ENCODE measurements at regions not wholly inside any gene's neighbourhood (a gene's known extent, or its start where the extent isn't known, plus 50 kb on each side); places are given as distances from the start of the nearest gene placed in this dataset.

- no peak overlapping the region for H2AFZ ChIP-seq (ENCODE audit: low read depth)
- no peaks in the 10 kb centered on the region for H3K4me1 ChIP-seq (ENCODE audit: low read depth, poor library complexity, severe bottlenecking)
- H3K9ac ChIP-seq, result no peak overlapping the region
- no peaks in the 10 kb centered on the region; the same call in 1 of the 2 replicates for H3K27me3 ChIP-seq (ENCODE audit: insufficient read depth, low read depth)
- H3K4me3 ChIP-seq (IDR thresholded peaks at IDR 0.05; ENCODE audit: insufficient read depth, low read depth, low read length), result no peak overlapping the region
- H3K4me2 ChIP-seq, result no peak overlapping the region
- H3K79me2 ChIP-seq (ENCODE audit: insufficient read depth, low read depth), result no peaks in the 10 kb centered on the region
- no peaks in the 10 kb centered on the region for H3K36me3 ChIP-seq (ENCODE audit: insufficient read depth)
- no peak overlapping the region for H3K27ac ChIP-seq
- no peaks in the 10 kb centered on the region for H4K20me1 ChIP-seq (ENCODE audit: insufficient read depth)
- TF ChIP-seq CTCF (conservative IDR thresholded peaks at IDR 0.05; ENCODE audit: low read depth, low read length), result no peak
These were observed 256.0 kb upstream of the TCERG1L start for GRCh38 chr10:131567279-131568162.

GRCh38 chr10:131568866-131569265 lies 257.3 kb upstream of the TCERG1L start:
- Histone ChIP-seq H3K27me3 (ENCODE audit: insufficient read depth, low read depth) (no peaks in the 10 kb centered on the region; the same call in 1 of the 2 replicates), H3K4me2 (no peak overlapping the region), H3K27ac (no peak overlapping the region), H3K4me3 (IDR thresholded peaks at IDR 0.05; ENCODE audit: insufficient read depth, low read depth, low read length) (no peak overlapping the region), H3K9ac (no peak overlapping the region), H4K20me1 (ENCODE audit: insufficient read depth) (no peaks in the 10 kb centered on the region), H3K36me3 (ENCODE audit: insufficient read depth) (no peaks in the 10 kb centered on the region), H3K4me1 (ENCODE audit: low read depth, poor library complexity, severe bottlenecking) (no peaks in the 10 kb centered on the region), H2AFZ (ENCODE audit: low read depth) (no peak overlapping the region), H3K79me2 (ENCODE audit: insufficient read depth, low read depth) (no peaks in the 10 kb centered on the region)
- TF ChIP-seq CTCF (conservative IDR thresholded peaks at IDR 0.05; ENCODE audit: low read depth, low read length), result no peak

- no peak overlapping the region for H3K27ac ChIP-seq
- H3K9ac ChIP-seq, result no peak overlapping the region
- H3K27me3 ChIP-seq (ENCODE audit: insufficient read depth, low read depth), result no peaks in the 10 kb centered on the region; the same call in 1 of the 2 replicates
- H3K4me2 ChIP-seq, result no peak overlapping the region
- H3K79me2 ChIP-seq (ENCODE audit: insufficient read depth, low read depth), result no peaks in the 10 kb centered on the region
- no peak overlapping the region for H2AFZ ChIP-seq (ENCODE audit: low read depth)
- TF ChIP-seq CTCF (conservative IDR thresholded peaks at IDR 0.05; ENCODE audit: low read depth, low read length), result no peak
- no peaks in the 10 kb centered on the region for H3K36me3 ChIP-seq (ENCODE audit: insufficient read depth)
- H3K4me3 ChIP-seq (IDR thresholded peaks at IDR 0.05; ENCODE audit: insufficient read depth, low read depth, low read length), result no peak overlapping the region
- no peaks in the 10 kb centered on the region for H4K20me1 ChIP-seq (ENCODE audit: insufficient read depth)
- no peaks in the 10 kb centered on the region for H3K4me1 ChIP-seq (ENCODE audit: low read depth, poor library complexity, severe bottlenecking)
These were observed 258.6 kb upstream of the TCERG1L start for GRCh38 chr10:131569851-131570715.

- no peaks in the 10 kb centered on the region; the same call in 1 of the 2 replicates for H3K27me3 ChIP-seq (ENCODE audit: insufficient read depth, low read depth)
- H4K20me1 ChIP-seq (ENCODE audit: insufficient read depth), result no peaks in the 10 kb centered on the region
- no peak for TF ChIP-seq CTCF (conservative IDR thresholded peaks at IDR 0.05; ENCODE audit: low read depth, low read length)
These were observed 259.3 kb upstream of the TCERG1L start for GRCh38 chr10:131570716-131571307.

More at GRCh38 chr10:131570716-131571307, 259.3 kb upstream of the TCERG1L start:
- H3K36me3 ChIP-seq (ENCODE audit: insufficient read depth), result no peaks in the 10 kb centered on the region
- H3K79me2 ChIP-seq (ENCODE audit: insufficient read depth, low read depth), result no peaks in the 10 kb centered on the region
- no peak overlapping the region for H2AFZ ChIP-seq (ENCODE audit: low read depth)
- no peak overlapping the region for H3K9ac ChIP-seq
- no peaks in the 10 kb centered on the region for H3K4me1 ChIP-seq (ENCODE audit: low read depth, poor library complexity, severe bottlenecking)
- no peak overlapping the region for H3K27ac ChIP-seq
- H3K4me2 ChIP-seq, result no peak overlapping the region
- H3K4me3 ChIP-seq (IDR thresholded peaks at IDR 0.05; ENCODE audit: insufficient read depth, low read depth, low read length), result no peak overlapping the region
